Mesothelial cell of epicardium (in vitro differentiated cells): ENCODE measurements at regions not wholly inside any gene's neighbourhood (a gene's known extent, or its start where the extent isn't known, plus 50 kb on each side); places are given as distances from the start of the nearest gene placed in this dataset.
"Not testable (repeated sequence)": the region's sequence is repeated elsewhere in the genome, so short reads cannot be mapped to it uniquely, and the experiment has no call there.

Experiments used
- DNase-seq, 2 experiments: peaks; one replicate each; pipeline ENCODE4 v3.0.0; 2021; ENCODE audit warnings: low spot score in 2 of 2; ENCODE audit not compliant: unreplicated experiment in 2 of 2
- H3K27ac Mint-ChIP-seq: 2 replicates; pipeline ENCODE4 v1.8.0; 2021; ENCODE audit warnings: mixed read lengths
- H3K27me3 Mint-ChIP-seq: 2 replicates; pipeline ENCODE4 v1.8.0; 2021; ENCODE audit warnings: low read depth, mixed read lengths
- H3K36me3 Mint-ChIP-seq: 2 replicates; pipeline ENCODE4 v1.8.0; 2021; ENCODE audit warnings: mixed read lengths
- H3K4me1 Mint-ChIP-seq: 2 replicates; pipeline ENCODE4 v1.8.0; 2021; ENCODE audit warnings: mixed read lengths
- H3K4me3 Mint-ChIP-seq: 2 replicates; pipeline ENCODE4 v1.8.0; 2021; ENCODE audit warnings: mild to moderate bottlenecking, moderate library complexity, mixed read lengths
- H3K9me3 Mint-ChIP-seq: 2 replicates; pipeline ENCODE4 v1.8.0; 2021; ENCODE audit warnings: mixed read lengths
- TF ChIP-seq, protein P1 (sequence below): fragments of 200-600 bp; sonication (generic); IDR thresholded peaks from one replicate; pipeline ENCODE4 v1.5.0; 2021; ENCODE audit warnings: antibody characterized with exemption; ENCODE audit not compliant: unreplicated experiment

GRCh38 chrX:65241059-65241721 lies 264.9 kb upstream of the ZC4H2 start:
- TF ChIP-seq, protein P1, sequence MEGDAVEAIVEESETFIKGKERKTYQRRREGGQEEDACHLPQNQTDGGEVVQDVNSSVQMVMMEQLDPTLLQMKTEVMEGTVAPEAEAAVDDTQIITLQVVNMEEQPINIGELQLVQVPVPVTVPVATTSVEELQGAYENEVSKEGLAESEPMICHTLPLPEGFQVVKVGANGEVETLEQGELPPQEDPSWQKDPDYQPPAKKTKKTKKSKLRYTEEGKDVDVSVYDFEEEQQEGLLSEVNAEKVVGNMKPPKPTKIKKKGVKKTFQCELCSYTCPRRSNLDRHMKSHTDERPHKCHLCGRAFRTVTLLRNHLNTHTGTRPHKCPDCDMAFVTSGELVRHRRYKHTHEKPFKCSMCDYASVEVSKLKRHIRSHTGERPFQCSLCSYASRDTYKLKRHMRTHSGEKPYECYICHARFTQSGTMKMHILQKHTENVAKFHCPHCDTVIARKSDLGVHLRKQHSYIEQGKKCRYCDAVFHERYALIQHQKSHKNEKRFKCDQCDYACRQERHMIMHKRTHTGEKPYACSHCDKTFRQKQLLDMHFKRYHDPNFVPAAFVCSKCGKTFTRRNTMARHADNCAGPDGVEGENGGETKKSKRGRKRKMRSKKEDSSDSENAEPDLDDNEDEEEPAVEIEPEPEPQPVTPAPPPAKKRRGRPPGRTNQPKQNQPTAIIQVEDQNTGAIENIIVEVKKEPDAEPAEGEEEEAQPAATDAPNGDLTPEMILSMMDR: no peak
- H3K27me3 Mint-ChIP-seq: no peaks in the 10 kb centered on the region
- no peak overlapping the region for H3K27ac Mint-ChIP-seq
- peaks cover 80% of the 10 kb centered on the region for H3K9me3 Mint-ChIP-seq
- H3K36me3 Mint-ChIP-seq: peaks cover 3% of the 10 kb centered on the region
- no peak overlapping the region for H3K4me3 Mint-ChIP-seq
- H3K4me1 Mint-ChIP-seq: no peaks in the 10 kb centered on the region
- DNase-seq: no peak

DNA sequence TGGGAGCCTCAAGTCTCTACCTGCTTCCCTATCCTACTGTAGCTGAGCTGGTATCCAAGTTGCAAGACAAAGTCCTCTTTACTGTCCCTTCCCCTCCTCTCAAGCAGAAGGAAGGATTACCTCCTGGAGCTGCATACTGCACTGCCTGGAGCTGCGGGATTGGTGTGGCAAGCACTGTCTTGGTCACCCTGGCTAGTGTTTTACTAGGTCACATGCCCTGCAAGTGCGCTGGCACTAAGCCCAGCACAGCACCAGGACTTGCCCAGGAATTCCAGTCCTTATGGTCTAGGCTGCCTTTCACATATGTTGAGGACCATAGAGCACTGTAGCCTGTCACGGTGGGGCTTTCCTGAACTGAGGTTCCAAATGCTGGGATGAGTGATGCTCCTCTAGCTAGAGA lies 227.3 kb upstream of the ZC4H2 start:
- Mint-ChIP-seq H3K9me3 (peaks cover 48% of the 10 kb centered on the region), H3K4me1 (no peaks in the 10 kb centered on the region)
- DNase-seq: no peak

DNA sequence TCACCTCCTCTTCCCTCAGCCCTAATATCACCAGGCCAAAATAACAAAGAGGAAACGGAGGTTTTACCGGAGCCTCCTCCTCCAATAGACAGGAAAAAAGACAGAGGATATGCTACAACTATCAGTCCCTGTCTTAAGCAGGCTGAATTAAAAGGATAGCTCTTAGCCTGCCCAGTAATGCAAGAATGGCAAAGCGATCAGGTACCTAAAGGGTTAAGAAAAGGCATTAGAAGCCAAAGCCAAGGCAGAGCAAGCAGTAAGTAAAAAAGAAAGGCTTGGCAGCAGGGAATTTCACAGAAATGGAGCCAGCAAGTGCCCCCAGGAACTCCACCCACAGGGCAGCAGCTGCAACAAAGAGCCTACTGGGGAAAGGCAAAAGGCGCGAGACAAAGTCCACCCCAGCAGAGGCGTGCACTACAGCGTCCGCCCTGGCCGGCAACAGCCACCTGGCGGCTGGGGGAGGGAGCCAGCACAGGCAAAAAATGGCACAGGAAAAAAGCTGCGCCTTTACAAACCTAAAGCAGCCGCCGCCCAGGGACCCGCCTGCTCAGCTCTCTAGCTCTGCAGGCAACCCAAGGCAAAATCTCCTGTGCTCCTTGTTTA lies 220.6 kb upstream of the ZC4H2 start:
- Mint-ChIP-seq H3K27me3 (no peaks in the 10 kb centered on the region), H3K27ac (no peak overlapping the region), H3K36me3 (no peaks in the 10 kb centered on the region), H3K4me1 (peaks cover 4% of the 10 kb centered on the region), H3K9me3 (peaks cover 49% of the 10 kb centered on the region), H3K4me3 (peak overlapping the region; percentile 55)
- TF ChIP-seq, protein P1: no peak
- no peak for DNase-seq

More for the DNA sequence above, 227.3 kb upstream of the ZC4H2 start:
- H3K4me3 Mint-ChIP-seq: no peak overlapping the region
- no peak overlapping the region for H3K27ac Mint-ChIP-seq
- TF ChIP-seq, protein P1: no peak
- no peaks in the 10 kb centered on the region for H3K27me3 Mint-ChIP-seq
- H3K36me3 Mint-ChIP-seq: no peaks in the 10 kb centered on the region

DNA sequence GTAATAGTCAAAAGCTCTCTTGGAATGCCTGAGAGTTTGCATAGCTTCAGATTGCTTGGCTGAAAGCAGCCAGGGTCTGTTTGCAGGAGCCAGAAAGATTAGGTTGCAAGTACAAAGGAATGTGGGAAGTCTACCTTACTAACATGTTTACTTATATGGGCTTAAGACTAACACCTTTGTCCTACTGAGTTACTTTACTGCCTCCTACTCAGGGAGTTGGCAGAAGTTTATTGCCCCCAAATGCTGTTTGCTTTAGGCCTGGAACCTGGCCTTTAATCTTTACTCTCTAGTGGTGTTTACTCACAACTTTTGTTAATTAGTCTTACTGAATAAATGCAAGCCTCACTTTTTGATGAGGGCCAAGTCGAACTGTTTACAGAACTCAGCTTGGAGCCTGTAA lies 219.4 kb upstream of the ZC4H2 start:
- Mint-ChIP-seq H3K9me3 (peaks cover 44% of the 10 kb centered on the region), H3K36me3 (no peaks in the 10 kb centered on the region), H3K4me1 (peaks cover 4% of the 10 kb centered on the region), H3K4me3 (no peak overlapping the region), H3K27ac (no peak overlapping the region), H3K27me3 (no peaks in the 10 kb centered on the region)
- TF ChIP-seq, protein P1: no peak
- DNase-seq: no peak

GRCh38 chrX:65194547-65194946 lies 218.3 kb upstream of the ZC4H2 start:
- Mint-ChIP-seq H3K27ac (no peak overlapping the region), H3K36me3 (no peaks in the 10 kb centered on the region), H3K4me1 (peaks cover 4% of the 10 kb centered on the region), H3K9me3 (peaks cover 40% of the 10 kb centered on the region), H3K27me3 (no peaks in the 10 kb centered on the region), H3K4me3 (no peak overlapping the region)
- DNase-seq: no peak
- TF ChIP-seq, protein P1: no peak

DNA sequence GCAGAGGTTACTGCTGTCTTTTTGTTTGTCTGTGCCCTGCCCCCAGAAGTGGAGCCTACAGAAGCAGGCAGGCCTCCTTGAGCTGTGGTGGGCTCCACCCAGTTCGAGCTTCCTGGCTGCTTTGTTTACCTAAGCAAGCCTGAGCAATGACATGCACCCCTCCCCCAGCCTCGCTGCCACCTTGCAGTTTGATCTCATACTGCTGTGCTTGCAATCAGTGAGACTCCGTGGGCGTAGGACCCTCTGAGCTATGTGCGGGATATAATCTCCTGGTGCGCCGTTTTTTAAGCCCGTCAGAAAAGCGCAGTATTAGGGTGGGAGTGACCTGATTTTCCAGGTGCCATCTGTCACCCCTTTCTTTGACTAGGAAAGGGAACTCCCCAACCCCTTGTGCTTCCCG lies 187.1 kb upstream of the ZC4H2 start:
- not testable (repeated sequence) for H3K4me1 Mint-ChIP-seq, DNase-seq, H3K36me3 Mint-ChIP-seq, H3K4me3 Mint-ChIP-seq, H3K27me3 Mint-ChIP-seq, H3K27ac Mint-ChIP-seq
- peaks cover 69% of the 10 kb centered on the region for H3K9me3 Mint-ChIP-seq
